Mucosa of stomach (tissue), 1 donor: ENCODE measurements at regions not wholly inside any gene's neighbourhood (a gene's known extent, or its start where the extent isn't known, plus 50 kb on each side); places are given as distances from the start of the nearest gene placed in this dataset.
"Not testable (repeated sequence)": the region's sequence is repeated elsewhere in the genome, so short reads cannot be mapped to it uniquely, and the experiment has no call there.

Source experiments
- H3K27me3 ChIP-seq: one replicate; pipeline ENCODE4 v1.7.0; 2013; ENCODE audit warnings: mild to moderate bottlenecking, low read length; ENCODE audit not compliant: control insufficient read depth, insufficient read depth
- H3K36me3 ChIP-seq: one replicate; pipeline ENCODE4 v1.7.0; 2013; ENCODE audit warnings: low read length; ENCODE audit not compliant: control insufficient read depth, insufficient read depth
- H3K4me1 ChIP-seq: one replicate; pipeline ENCODE4 v1.7.0; 2013; ENCODE audit warnings: mild to moderate bottlenecking, low read length; ENCODE audit not compliant: control insufficient read depth, insufficient read depth
- H3K4me3 ChIP-seq: one replicate; pipeline ENCODE4 v1.7.0; 2013; ENCODE audit warnings: low read length
- H3K9ac ChIP-seq: one replicate; pipeline ENCODE4 v1.7.0; 2013; ENCODE audit warnings: mild to moderate bottlenecking, low read length, moderate library complexity
- H3K9me3 ChIP-seq: one replicate; pipeline ENCODE4 v1.7.0; 2013; ENCODE audit warnings: mild to moderate bottlenecking, low read length, moderate library complexity; ENCODE audit not compliant: control insufficient read depth
- donor health status: Pancreatic carcinoma.

- H3K27me3 ChIP-seq, result no peaks in the 10 kb centered on the region
- H3K9me3 ChIP-seq, result no peaks in the 10 kb centered on the region
- no peaks in the 10 kb centered on the region for H3K36me3 ChIP-seq
- H3K4me3 ChIP-seq, result no peak overlapping the region
- H3K4me1 ChIP-seq, result no peaks in the 10 kb centered on the region
- H3K9ac ChIP-seq, result no peak overlapping the region
These were observed 455.9 kb downstream of the PLPP3 start for GRCh38 chr1:56123421-56123820.

GRCh38 chr1:56120021-56120420, 459.3 kb downstream of the PLPP3 start:
- Histone ChIP-seq H3K9ac (no peak overlapping the region), H3K9me3 (no peaks in the 10 kb centered on the region), H3K4me3 (no peak overlapping the region), H3K36me3 (no peaks in the 10 kb centered on the region), H3K4me1 (no peaks in the 10 kb centered on the region), H3K27me3 (no peaks in the 10 kb centered on the region)

GRCh38 chr1:56118676-56119075, 460.7 kb downstream of the PLPP3 start:
- not testable (repeated sequence) for H3K9ac ChIP-seq, H3K9me3 ChIP-seq, H3K36me3 ChIP-seq, H3K27me3 ChIP-seq, H3K4me3 ChIP-seq, H3K4me1 ChIP-seq

GRCh38 chr1:56115701-56116100, 463.7 kb downstream of the PLPP3 start:
- H3K27me3 ChIP-seq, result no peaks in the 10 kb centered on the region
- no peak overlapping the region for H3K4me3 ChIP-seq
- H3K9me3 ChIP-seq, result no peaks in the 10 kb centered on the region
- no peaks in the 10 kb centered on the region for H3K36me3 ChIP-seq
- no peak overlapping the region for H3K9ac ChIP-seq
- no peaks in the 10 kb centered on the region for H3K4me1 ChIP-seq

DNA sequence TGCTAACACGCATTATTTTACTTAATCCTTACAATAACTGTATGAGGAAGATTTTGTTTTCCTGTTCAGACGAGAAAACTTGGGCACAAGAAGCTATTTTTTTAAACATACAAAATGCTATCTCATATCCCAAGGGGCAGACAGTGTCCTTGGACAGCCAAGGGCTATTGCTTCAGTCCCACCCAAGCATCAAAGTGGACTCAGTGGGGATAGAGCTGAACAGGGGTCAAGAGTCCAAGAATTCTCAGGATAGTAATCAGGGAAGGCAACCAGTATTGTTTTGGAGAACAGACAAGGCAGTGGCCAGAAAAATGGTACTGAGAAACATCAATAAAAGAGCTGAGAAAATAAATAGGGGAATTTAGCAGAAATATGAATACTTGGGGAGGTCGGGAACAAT, 465.7 kb downstream of the PLPP3 start:
- Histone ChIP-seq H3K4me1 (no peaks in the 10 kb centered on the region), H3K36me3 (no peaks in the 10 kb centered on the region), H3K9ac (no peak overlapping the region), H3K4me3 (no peak overlapping the region), H3K27me3 (no peaks in the 10 kb centered on the region), H3K9me3 (no peaks in the 10 kb centered on the region)

DNA sequence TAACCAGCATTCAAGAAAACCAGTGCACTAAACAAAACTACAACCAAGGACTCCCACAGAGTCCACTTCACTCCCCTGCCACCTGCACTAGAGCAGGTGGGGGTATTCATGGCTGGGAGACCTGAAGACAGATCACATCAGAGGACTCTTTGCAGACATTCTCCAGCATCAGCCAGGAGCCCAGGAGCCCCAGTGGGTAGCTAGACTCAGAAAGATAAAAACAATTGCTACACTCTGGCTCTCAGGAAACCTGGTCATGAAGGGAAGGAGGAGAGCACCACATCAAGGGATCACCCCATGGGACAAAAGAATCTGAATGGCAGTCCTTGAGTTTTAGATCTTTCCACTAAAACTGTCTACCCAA, 472.1 kb downstream of the PLPP3 start:
- no peaks in the 10 kb centered on the region for H3K9me3 ChIP-seq
- no peaks in the 10 kb centered on the region for H3K36me3 ChIP-seq
- no peaks in the 10 kb centered on the region for H3K4me1 ChIP-seq
- no peaks in the 10 kb centered on the region for H3K27me3 ChIP-seq
- no peak overlapping the region for H3K9ac ChIP-seq
- no peak overlapping the region for H3K4me3 ChIP-seq

DNA sequence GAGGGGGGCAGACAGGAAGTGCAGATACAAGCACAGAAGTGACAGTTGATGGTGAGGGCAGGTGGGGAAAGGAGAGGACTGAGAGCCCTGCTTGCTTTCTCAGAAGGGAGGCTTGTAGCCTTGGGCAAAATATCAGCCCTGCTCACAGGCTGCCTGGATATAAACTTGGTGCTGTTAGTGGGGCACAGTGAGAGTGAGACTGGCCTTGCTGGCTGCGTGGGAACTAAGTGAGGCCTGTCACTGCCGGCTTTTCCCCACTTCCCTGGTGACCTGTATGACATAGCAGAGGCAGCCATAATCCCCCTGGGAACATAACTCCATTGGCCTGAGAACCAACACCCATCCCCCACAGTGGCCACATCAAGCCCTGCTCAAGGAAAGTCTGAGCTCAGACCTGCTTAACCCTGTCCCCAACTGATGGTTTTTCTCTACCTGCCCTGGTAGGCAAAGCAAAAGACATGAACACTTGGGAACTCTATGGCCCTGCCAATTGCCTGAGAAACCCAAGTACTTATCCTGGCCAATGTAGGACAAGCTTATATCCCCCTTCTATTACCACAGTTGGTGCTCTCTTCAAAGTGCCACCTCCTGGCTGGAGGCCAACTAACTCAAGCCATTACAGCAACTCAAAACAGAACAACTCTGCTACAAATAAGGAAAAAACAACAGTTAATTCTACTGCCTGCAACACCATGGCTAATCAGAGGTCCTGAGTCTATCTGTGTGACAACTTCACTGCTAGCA, 472.7 kb downstream of the PLPP3 start:
- H3K27me3 ChIP-seq, result no peaks in the 10 kb centered on the region

GRCh38 chr1:56105397-56105796, 474.0 kb downstream of the PLPP3 start:
- no peaks in the 10 kb centered on the region for H3K9me3 ChIP-seq
- H3K9ac ChIP-seq, result no peak overlapping the region
- no peak overlapping the region for H3K4me3 ChIP-seq
- H3K27me3 ChIP-seq, result no peaks in the 10 kb centered on the region
- H3K4me1 ChIP-seq, result no peaks in the 10 kb centered on the region
- H3K36me3 ChIP-seq, result no peaks in the 10 kb centered on the region

More for the DNA sequence above, 472.7 kb downstream of the PLPP3 start:
- Histone ChIP-seq H3K4me3 (no peak overlapping the region), H3K9me3 (no peaks in the 10 kb centered on the region), H3K9ac (no peak overlapping the region), H3K4me1 (no peaks in the 10 kb centered on the region), H3K36me3 (no peaks in the 10 kb centered on the region)

DNA sequence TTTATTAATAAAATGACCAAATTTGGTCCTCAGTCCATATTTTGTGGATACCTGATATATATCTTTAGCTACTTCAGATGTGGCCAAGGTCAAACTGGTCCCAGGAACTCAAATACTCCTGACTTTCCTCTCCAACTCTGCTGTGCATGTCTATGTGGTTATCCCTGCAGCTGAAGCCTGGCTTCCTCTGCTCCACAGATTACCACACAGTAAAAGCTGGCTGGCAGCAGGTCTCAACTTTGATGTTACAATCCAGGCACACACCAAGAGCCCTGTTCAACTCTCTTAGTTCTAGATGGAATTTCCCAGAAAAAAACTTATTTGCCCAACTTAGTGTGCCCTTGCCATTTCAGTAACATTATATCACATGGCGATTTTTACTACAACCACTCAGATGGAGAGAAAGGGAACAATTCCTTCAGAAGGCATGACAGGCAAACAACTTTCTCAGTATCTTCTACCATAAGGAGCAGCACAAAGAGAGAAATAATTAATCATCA, 479.5 kb downstream of the PLPP3 start:
- Histone ChIP-seq H3K9me3 (no peaks in the 10 kb centered on the region), H3K4me1 (no peaks in the 10 kb centered on the region), H3K4me3 (no peak overlapping the region), H3K27me3 (no peaks in the 10 kb centered on the region), H3K36me3 (no peaks in the 10 kb centered on the region), H3K9ac (no peak overlapping the region)

DNA sequence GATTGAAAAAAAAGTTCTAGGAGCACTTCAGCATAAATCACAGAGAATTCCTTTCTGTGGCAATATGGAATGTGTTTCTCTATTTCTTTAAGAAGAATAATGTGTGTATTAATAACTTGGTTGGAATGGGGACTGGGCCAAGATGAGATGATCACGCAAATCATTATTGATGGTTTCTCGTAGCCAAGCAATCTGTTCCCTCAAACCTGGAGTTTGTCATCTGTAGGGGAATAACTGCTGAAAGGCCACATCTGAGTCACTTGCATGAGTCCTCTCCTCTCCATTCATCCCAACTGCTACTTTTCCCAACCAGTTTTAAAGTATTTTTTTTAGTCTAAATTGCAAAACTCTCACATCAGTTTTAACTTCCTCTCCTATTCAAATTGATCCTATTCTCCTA, 480.4 kb downstream of the PLPP3 start:
- no peaks in the 10 kb centered on the region for H3K36me3 ChIP-seq
- H3K4me1 ChIP-seq, result no peaks in the 10 kb centered on the region
- no peaks in the 10 kb centered on the region for H3K27me3 ChIP-seq
- H3K9me3 ChIP-seq, result no peaks in the 10 kb centered on the region
- no peak overlapping the region for H3K9ac ChIP-seq
- H3K4me3 ChIP-seq, result no peak overlapping the region

- no peaks in the 10 kb centered on the region for H3K4me1 ChIP-seq
- H3K36me3 ChIP-seq, result no peaks in the 10 kb centered on the region
- H3K27me3 ChIP-seq, result no peaks in the 10 kb centered on the region
- no peak overlapping the region for H3K9ac ChIP-seq
- no peaks in the 10 kb centered on the region for H3K9me3 ChIP-seq
- H3K4me3 ChIP-seq, result no peak overlapping the region
These were observed 481.6 kb downstream of the PLPP3 start for GRCh38 chr1:56097713-56098112.

GRCh38 chr1:56095696-56096665, 483.4 kb downstream of the PLPP3 start:
- Histone ChIP-seq H3K9me3 (no peaks in the 10 kb centered on the region), H3K27me3 (no peaks in the 10 kb centered on the region), H3K9ac (no peak overlapping the region), H3K36me3 (no peaks in the 10 kb centered on the region), H3K4me3 (no peak overlapping the region), H3K4me1 (no peaks in the 10 kb centered on the region)
